SK-N-SH (cell line): ENCODE measurements at regions not wholly inside any gene's neighbourhood (a gene's known extent, or its start where the extent isn't known, plus 50 kb on each side); places are given as distances from the start of the nearest gene placed in this dataset.

Experiments used
- CTCF ChIA-PET: fragments of 300-600, 350-600 bp; formaldehyde crosslinking; extraction: SDS; loops from one replicate; lab custom pipeline; 2021; lab: Yijun Ruan, JAX
- POLR2A ChIA-PET: fragments of 350-600 bp; sonication (Branson Sonifier 250); formaldehyde crosslinking; extraction: SDS; loops from one replicate; lab custom pipeline; 2020; ENCODE audit warnings: antibody characterized with exemption, inconsistent platforms; lab: Yijun Ruan, JAX
- DNase-seq: peaks from one replicate; pipeline ENCODE4 v3.0.0; 2012
- H2AFZ ChIP-seq: fragments of 200-600 bp; sonication (generic); 2 replicates; pipeline ENCODE4 v1.8.1; 2016; ENCODE audit warnings: antibody characterized with exemption, mild to moderate bottlenecking, low read depth
- H3F3A ChIP-seq: fragments of 200-600 bp; sonication (generic); replicated peaks from 2 replicates; pipeline ENCODE3; 2016; ENCODE audit warnings: antibody characterized with exemption, mild to moderate bottlenecking; ENCODE audit not compliant: insufficient read depth
- H3K27ac ChIP-seq, 2 experiments: fragments of 200-500 bp in 1 of 2; fragments of 200-600 bp in 1 of 2; sonication (Bioruptor generic) in 1 of 2; sonication (generic), shearing (Covaris generic) in 1 of 2; 2 replicates each; pipeline versions ENCODE4 v1.5.1 to v1.6.1; 2014 to 2016; ENCODE audit warnings: low read depth in 2 of 2, inconsistent platforms in 1 of 2, low read length in 1 of 2, mild to moderate bottlenecking in 1 of 2, mixed read lengths in 1 of 2
- H3K27me3 ChIP-seq: fragments of 200-600 bp; sonication (generic), shearing (Covaris generic); 2 replicates; pipeline ENCODE4 v1.6.1; 2016; ENCODE audit warnings: mixed run types; ENCODE audit not compliant: insufficient read depth
- H3K36me3 ChIP-seq, 2 experiments: fragments of 200-500 bp in 1 of 2; fragments of 200-600 bp in 1 of 2; sonication (Bioruptor generic) in 1 of 2; sonication (generic) in 1 of 2; replicated peaks in 1 of 2; 2 replicates each; pipeline versions ENCODE3 to v1.5.1; 2014 to 2016; ENCODE audit warnings: low read length in 1 of 2, mild to moderate bottlenecking in 1 of 2; ENCODE audit not compliant: insufficient read depth in 2 of 2, control insufficient read depth in 1 of 2
- H3K4me1 ChIP-seq, 2 experiments: fragments of 200-500 bp in 1 of 2; fragments of 200-600 bp in 1 of 2; sonication (Bioruptor generic) in 1 of 2; sonication (generic), shearing (Covaris generic) in 1 of 2; 2 replicates each; pipeline versions ENCODE4 v1.5.1 to v1.6.1; 2014 to 2016; ENCODE audit warnings: low read depth in 1 of 2, low read length in 1 of 2, mixed run types in 1 of 2; ENCODE audit not compliant: insufficient read depth in 2 of 2, control insufficient read depth in 1 of 2
- H3K4me2 ChIP-seq: fragments of 200-600 bp; sonication (generic), shearing (Covaris generic); 2 replicates; pipeline ENCODE4 v1.6.1; 2017; ENCODE audit warnings: mixed run types
- H3K4me3 ChIP-seq, 2 experiments: fragments of 200-500 bp in 1 of 2; fragments of 200-600 bp in 1 of 2; sonication (Bioruptor generic) in 1 of 2; sonication (generic), shearing (Covaris generic) in 1 of 2; 2 replicates each; pipeline versions ENCODE4 v1.5.1 to v1.8.1; 2014 to 2016; ENCODE audit warnings: low read depth in 2 of 2, inconsistent platforms in 1 of 2, low read length in 1 of 2, mild to moderate bottlenecking in 1 of 2, mixed read lengths in 1 of 2, moderate library complexity in 1 of 2
- H3K79me2 ChIP-seq: fragments of 200-600 bp; sonication (generic); 2 replicates; pipeline ENCODE4 v1.8.1; 2017; ENCODE audit warnings: mild to moderate bottlenecking; ENCODE audit not compliant: insufficient read depth
- H3K9ac ChIP-seq: fragments of 200-600 bp; sonication (generic); 2 replicates; pipeline ENCODE4 v1.6.1; 2017; ENCODE audit warnings: mixed run types
- H3K9me2 ChIP-seq: fragments of 200-600 bp; sonication (generic); 2 replicates; pipeline ENCODE4 v1.6.1; 2017; ENCODE audit warnings: mixed run types
- H3K9me3 ChIP-seq: fragments of 200-600 bp; sonication (generic); 2 replicates; pipeline ENCODE4 v1.6.1; 2017; ENCODE audit warnings: mixed run types, mild to moderate bottlenecking, moderate library complexity
- H4K20me1 ChIP-seq: fragments of 200-600 bp; sonication (generic); 2 replicates; pipeline ENCODE4 v1.6.1; 2017; ENCODE audit warnings: mild to moderate bottlenecking, mixed run types; ENCODE audit not compliant: insufficient read depth
- CTCF ChIP-seq: fragments of 200-600 bp; sonication (generic); IDR thresholded peaks from 2 replicates; pipeline ENCODE4 v1.6.1; 2017; ENCODE audit warnings: antibody characterized with exemption, mild to moderate bottlenecking, moderate library complexity
- EP300 ChIP-seq, 2 experiments: IDR thresholded peaks; 2 replicates each; pipeline versions ENCODE4 v1.4.0 to v1.6.1; 2012; ENCODE audit warnings: borderline replicate concordance in 1 of 2, low read depth in 1 of 2, low read length in 1 of 2
- FOXJ3 ChIP-seq: sonication (generic); formaldehyde crosslinking; IDR thresholded peaks from 2 replicates; pipeline ENCODE4 v1.5.1; 2020; ENCODE audit warnings: mild to moderate bottlenecking, missing genetic modification reagents
- RCOR1 ChIP-seq: fragments of 150-350 bp; IDR thresholded peaks from 2 replicates; pipeline ENCODE4 v1.6.1; 2017; ENCODE audit warnings: antibody characterized with exemption, low read length
- REST ChIP-seq: IDR thresholded peaks from 2 replicates; pipeline ENCODE4 v1.6.1; 2012; ENCODE audit warnings: mild to moderate bottlenecking, low read depth, low read length, moderate library complexity
- RFX5 ChIP-seq: IDR thresholded peaks from 2 replicates; pipeline ENCODE4 v1.6.1; 2012; ENCODE audit warnings: mild to moderate bottlenecking, improper control_type of control experiment, low read length
- SIN3A ChIP-seq: IDR thresholded peaks from 2 replicates; pipeline ENCODE4 v1.6.1; 2012; ENCODE audit warnings: low read depth, mild to moderate bottlenecking, low read length, moderate library complexity, borderline replicate concordance
- WGBS: methylation state at CpG from one replicate; pipeline ENCODE4 v1.1.6; 2017; ENCODE audit warnings: low lambda C conversion rate; 5-methylcytosine and 5-hydroxymethylcytosine counted together

DNA sequence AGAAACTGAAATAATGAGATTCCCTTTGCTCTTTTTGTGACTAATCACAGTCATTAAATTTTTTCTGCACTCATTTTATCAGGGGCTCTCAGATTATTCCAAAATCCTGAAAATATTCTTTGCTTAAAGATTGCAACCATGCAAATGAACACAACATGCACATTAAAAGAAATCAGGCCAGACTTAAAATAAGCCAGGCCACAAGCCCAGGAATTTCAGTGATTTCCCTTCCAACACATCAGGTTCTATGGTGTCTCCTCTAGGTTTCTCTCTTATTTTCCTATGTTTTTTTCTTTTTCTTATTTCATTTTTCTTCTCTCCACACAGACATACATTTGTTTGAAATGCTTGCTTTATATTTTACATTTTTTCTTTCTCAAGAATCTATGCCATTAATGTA lies 65.3 kb downstream of the NIBAN1 start (continued):
- no peak for TF ChIP-seq CTCF

GRCh38 chr1:184908506-184908905 lies 65.8 kb downstream of the NIBAN1 start:
- Histone ChIP-seq H3K4me3 (no peak overlapping the region), H3K36me3 (peaks cover 0 to 2% of the 10 kb centered on the region in 2 experiments), H3F3A (no peaks in the 10 kb centered on the region), H3K4me1 (peaks cover 7 to 16% of the 10 kb centered on the region in 2 experiments; a peak in 3 of 4 replicates), H4K20me1 (no peaks in the 10 kb centered on the region), H3K9me2 (no peaks in the 10 kb centered on the region)
- no peak for DNase-seq
- WGBS: 83% methylated on average over 2 of the region's 2 CpGs
- TF ChIP-seq FOXJ3 (CRISPR knock-in tag) (no peak), REST (no peak)
- TF ChIP-seq, all 33 proteins: peak for 0
- Histone ChIP-seq H3K4me2 (no peak overlapping the region), H3K9me3 (no peaks in the 10 kb centered on the region), H3K79me2 (no peaks in the 10 kb centered on the region), H2AFZ (no peak overlapping the region), H3K27me3 (no peaks in the 10 kb centered on the region), H3K9ac (no peak overlapping the region), H3K27ac (peak overlapping the region in 1 of 2 experiments; percentile 64; a peak in 1 of 4 replicates)
- ChIA-PET CTCF (no interaction called here), POLR2A (no interaction called here)

- Histone ChIP-seq H3K4me3 (no peak overlapping the region), H2AFZ (no peak overlapping the region), H4K20me1 (no peaks in the 10 kb centered on the region), H3K4me2 (no peak overlapping the region), H3K4me1 (peaks cover 7 to 16% of the 10 kb centered on the region in 2 experiments; a peak in 3 of 4 replicates), H3K9me2 (no peaks in the 10 kb centered on the region), H3K27me3 (no peaks in the 10 kb centered on the region), H3F3A (no peaks in the 10 kb centered on the region), H3K79me2 (no peaks in the 10 kb centered on the region), H3K9me3 (no peaks in the 10 kb centered on the region), H3K9ac (no peak overlapping the region), H3K27ac (no peak overlapping the region), H3K36me3 (peaks cover 0 to 2% of the 10 kb centered on the region in 2 experiments)
- WGBS: 73% methylated on average over 2 of the region's 2 CpGs
- CTCF ChIA-PET: no interaction called here
- DNase-seq: no peak
- POLR2A ChIA-PET: no interaction called here
- TF ChIP-seq EP300 (IDR thresholded peaks at IDR 0.05; ENCODE audit: borderline replicate concordance in 1 of 2, low read depth in 1 of 2, low read length in 1 of 2): no peak
- TF ChIP-seq RFX5: no peak
- no peak for TF ChIP-seq SIN3A
- TF ChIP-seq REST: no peak
- no peak for TF ChIP-seq RCOR1
Observed at GRCh38 chr1:184907500-184907899, 66.8 kb downstream of the NIBAN1 start.
